ENCODE measurements at regions not wholly inside any gene's neighbourhood (a gene's known extent, or its start where the extent isn't known, plus 50 kb on each side); places are given as distances from the start of the nearest gene placed in this dataset.
"Not testable (repeated sequence)": the region's sequence is repeated elsewhere in the genome, so short reads cannot be mapped to it uniquely, and the experiment has no call there.

DNA sequence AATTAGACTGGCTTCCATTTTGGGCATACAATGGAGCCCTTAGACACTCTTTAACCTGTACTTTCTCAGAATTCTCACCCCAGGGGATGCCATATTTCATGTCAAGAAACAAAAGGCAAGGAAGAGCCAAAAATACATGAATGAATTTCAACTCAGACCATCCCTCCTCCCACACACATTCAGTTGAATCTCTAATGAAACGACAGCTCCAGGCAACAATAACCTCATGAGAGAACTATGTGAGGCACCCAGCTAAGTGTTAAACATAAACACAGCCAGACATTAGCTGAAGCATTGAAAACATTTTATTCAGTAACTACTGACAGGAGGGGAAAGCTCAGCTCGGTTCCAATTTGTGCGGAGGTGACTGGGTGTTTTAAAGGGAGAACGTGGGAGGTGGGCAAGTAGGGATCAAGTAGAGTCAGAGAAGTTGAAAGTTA, 1359.1 kb upstream of the CDH9 start:
- DNase-seq (ENCODE audit: extremely low read depth in 1 of 11, low read depth in 9 of 11, low spot score in 4 of 11): peak in 9 of 11 donors; percentile 9 to 52 (median 23)

- DNase-seq (ENCODE audit: extremely low read depth in 1 of 11, low read depth in 9 of 11, low spot score in 4 of 11): no peak
These were observed 1352.9 kb upstream of the CDH9 start for GRCh38 chr5:28391277-28391676.

- no peak for DNase-seq (ENCODE audit: extremely low read depth in 1 of 11, low read depth in 9 of 11, low spot score in 4 of 11)
These were observed 1352.0 kb upstream of the CDH9 start for GRCh38 chr5:28390341-28390740.

- DNase-seq (ENCODE audit: extremely low read depth in 1 of 11, low read depth in 9 of 11, low spot score in 4 of 11): not testable (repeated sequence)
These were observed 1351.3 kb upstream of the CDH9 start for GRCh38 chr5:28389727-28390126.

GRCh38 chr5:28388428-28388827, 1350.0 kb upstream of the CDH9 start:
- no peak for DNase-seq (ENCODE audit: extremely low read depth in 1 of 11, low read depth in 9 of 11, low spot score in 4 of 11)

GRCh38 chr5:28386712-28387111, 1348.3 kb upstream of the CDH9 start:
- no peak for DNase-seq (ENCODE audit: extremely low read depth in 1 of 11, low read depth in 9 of 11, low spot score in 4 of 11)

DNA sequence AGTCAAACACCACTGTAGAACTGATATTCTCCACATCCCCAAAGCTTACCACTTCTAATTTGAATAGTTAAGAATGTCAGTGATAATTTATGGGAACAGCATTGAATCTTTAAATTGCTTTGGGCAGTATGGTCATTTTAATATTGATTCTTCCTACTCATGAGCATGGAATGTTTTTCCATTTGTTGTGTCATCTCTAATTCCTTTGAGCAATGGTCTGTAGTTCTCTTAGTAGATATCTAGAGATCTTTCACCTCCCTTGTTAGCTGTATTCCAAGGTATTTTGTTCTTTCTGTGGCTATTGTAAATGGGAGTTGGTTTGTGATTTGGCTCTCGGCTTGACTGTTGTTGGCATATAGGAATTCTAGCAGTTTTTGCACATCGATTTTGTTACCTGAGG, 1341.8 kb upstream of the CDH9 start:
- DNase-seq (ENCODE audit: extremely low read depth in 1 of 11, low read depth in 9 of 11, low spot score in 4 of 11): no peak

- DNase-seq (ENCODE audit: extremely low read depth in 1 of 11, low read depth in 9 of 11, low spot score in 4 of 11): no peak
These were observed 1336.1 kb upstream of the CDH9 start for GRCh38 chr5:28374492-28374967.

- no peak for DNase-seq (ENCODE audit: extremely low read depth in 1 of 11, low read depth in 9 of 11, low spot score in 4 of 11)
These were observed 1332.5 kb upstream of the CDH9 start for GRCh38 chr5:28370896-28371295.

DNA sequence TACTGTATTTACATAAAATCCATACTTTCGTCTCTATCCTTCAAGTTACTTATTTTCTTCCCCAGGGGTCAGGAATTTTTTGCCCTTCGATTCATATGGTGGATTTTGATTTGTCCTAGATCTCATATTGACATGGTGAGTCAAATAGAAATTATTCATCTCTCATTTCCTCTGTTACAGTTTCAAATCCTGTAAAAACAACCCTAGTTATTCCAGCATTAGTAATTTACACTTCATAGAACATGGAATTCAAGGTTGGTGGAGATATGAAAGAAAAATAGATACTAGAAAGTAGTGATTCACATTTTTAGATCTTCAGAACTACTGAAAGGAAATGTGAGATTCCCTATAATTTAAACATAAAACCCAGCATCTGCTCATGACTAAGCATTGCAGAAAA, 1331.0 kb upstream of the CDH9 start:
- no peak for DNase-seq (ENCODE audit: extremely low read depth in 1 of 11, low read depth in 9 of 11, low spot score in 4 of 11)

- no peak for DNase-seq (ENCODE audit: extremely low read depth in 1 of 11, low read depth in 9 of 11, low spot score in 4 of 11)
These were observed 1317.4 kb upstream of the CDH9 start for GRCh38 chr5:28355831-28356230.

DNA sequence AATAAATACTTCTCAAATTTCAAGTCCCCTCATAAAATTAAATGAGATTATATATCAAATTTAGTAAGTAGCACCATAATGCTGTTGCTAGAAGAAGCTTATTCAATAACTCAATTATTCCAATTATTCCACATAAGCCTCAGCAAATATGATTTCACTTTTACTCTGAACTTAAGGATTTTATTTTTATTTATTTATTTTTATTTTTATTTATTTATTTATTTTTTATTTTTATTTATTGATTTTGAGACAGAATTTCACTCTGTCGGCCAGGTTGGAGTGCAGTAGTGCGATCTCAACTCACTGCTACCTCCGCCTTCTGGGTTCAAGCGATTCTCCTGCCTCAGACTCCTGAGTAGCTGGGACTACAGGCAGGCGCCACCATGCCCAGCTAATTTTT, 1308.3 kb upstream of the CDH9 start:
- DNase-seq (ENCODE audit: extremely low read depth in 1 of 11, low read depth in 9 of 11, low spot score in 4 of 11): no peak

DNA sequence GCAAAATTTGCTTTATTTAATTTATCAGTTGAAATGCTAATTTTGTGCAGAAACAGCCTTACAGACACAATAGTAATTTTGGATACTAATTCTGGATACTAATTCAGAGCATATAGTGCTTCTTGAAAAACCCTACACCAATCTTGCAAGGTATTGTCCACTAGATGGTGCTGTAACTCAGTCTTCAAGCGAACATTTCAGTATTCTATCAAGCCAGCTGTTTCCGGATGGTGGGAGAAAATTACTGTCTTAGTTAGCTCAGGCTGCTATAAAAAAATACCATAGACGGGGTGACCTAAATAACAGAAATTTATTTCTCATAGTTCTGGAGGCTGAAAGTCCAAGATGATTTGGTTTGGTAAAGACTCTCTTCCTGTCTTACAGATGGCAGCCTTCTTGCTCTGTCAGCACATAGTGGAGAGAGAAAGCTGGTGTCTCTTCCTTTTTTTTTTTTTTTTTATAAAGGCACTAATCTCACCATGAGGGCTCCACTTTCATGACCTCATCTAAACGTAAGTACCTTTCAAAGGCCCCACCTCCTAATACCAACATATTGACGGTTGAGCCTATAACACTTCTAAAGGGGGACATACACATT, 1306.5 kb upstream of the CDH9 start:
- peak in 2 of 11 donors; percentile 1 to 2 for DNase-seq (ENCODE audit: extremely low read depth in 1 of 11, low read depth in 9 of 11, low spot score in 4 of 11)

DNA sequence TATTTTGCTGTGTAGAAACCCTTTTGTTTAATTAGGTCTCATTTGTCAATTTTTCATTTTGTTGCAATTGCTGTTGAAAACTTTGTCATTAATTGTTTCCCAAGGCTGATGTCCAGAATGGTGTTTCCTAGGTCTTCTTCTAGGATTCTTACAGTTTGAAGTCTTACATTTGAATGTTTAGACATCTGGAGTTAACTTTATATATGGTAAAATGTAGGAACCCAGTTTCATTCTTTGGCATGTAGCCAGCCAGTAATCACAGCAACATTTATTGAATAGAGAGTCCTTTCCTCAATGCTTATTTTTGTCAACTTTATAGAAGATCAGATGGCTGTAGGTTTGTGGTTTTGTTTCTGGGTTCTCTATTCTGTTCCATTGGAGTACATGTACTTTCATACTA, 1290.8 kb upstream of the CDH9 start:
- DNase-seq (ENCODE audit: extremely low read depth in 1 of 11, low read depth in 9 of 11, low spot score in 4 of 11): no peak

DNA sequence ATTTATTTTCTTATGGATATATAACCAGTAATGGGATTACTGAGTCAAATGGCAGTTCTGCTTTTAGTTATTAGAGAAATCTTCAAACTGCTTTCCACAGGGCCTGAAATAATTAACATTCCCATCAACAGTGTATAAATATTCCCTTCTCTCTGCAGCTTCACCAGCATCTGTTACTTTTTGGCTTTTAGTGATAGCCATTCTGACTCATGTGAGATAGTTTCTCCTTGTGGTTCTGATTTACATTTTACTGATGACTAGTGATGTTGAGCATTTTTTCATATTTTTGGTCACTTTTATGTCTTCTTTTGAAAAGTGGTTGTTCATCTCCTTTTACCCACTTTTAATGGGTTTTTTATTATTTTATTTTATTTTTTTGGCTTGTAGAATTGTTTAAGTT, 1290.3 kb upstream of the CDH9 start:
- no peak for DNase-seq (ENCODE audit: extremely low read depth in 1 of 11, low read depth in 9 of 11, low spot score in 4 of 11)

- no peak for DNase-seq (ENCODE audit: extremely low read depth in 1 of 11, low read depth in 9 of 11, low spot score in 4 of 11)
These were observed 1285.8 kb upstream of the CDH9 start for GRCh38 chr5:28324174-28324573.

GRCh38 chr5:28313953-28314352, 1275.6 kb upstream of the CDH9 start:
- DNase-seq (ENCODE audit: extremely low read depth in 1 of 11, low read depth in 9 of 11, low spot score in 4 of 11): no peak

DNA sequence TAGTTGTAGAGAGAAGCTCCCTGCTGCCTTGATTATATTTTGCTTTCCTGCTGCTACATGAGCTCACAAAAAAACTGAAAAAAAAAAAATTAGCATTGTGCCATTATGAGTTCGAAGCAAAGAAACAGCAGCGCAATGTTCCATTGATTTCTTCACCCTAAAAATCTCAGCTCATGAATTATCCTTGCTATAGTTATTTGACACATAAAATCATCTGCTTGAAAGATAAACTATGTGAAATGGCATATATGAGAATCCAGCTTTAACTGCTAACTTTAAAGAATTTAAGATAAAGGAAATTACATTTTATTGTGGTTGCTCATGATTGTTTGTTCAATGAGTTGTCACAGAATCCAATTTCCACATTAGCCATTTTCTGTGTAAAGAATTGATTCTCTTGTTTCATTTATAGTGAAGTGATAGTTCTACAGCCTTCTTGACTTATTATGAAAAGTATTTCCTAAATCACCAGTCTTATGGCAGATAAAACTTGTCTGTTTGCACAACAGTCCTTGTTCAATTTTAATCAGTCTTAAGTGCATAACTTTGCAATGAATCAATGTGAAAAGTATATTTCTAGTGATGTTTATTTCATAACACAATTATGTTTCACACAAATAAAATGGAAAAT, 1275.0 kb upstream of the CDH9 start:
- no peak for DNase-seq (ENCODE audit: extremely low read depth in 1 of 11, low read depth in 9 of 11, low spot score in 4 of 11)

- DNase-seq (ENCODE audit: extremely low read depth in 1 of 11, low read depth in 9 of 11, low spot score in 4 of 11): no peak
These were observed 1272.3 kb upstream of the CDH9 start for GRCh38 chr5:28310696-28311095.

DNA sequence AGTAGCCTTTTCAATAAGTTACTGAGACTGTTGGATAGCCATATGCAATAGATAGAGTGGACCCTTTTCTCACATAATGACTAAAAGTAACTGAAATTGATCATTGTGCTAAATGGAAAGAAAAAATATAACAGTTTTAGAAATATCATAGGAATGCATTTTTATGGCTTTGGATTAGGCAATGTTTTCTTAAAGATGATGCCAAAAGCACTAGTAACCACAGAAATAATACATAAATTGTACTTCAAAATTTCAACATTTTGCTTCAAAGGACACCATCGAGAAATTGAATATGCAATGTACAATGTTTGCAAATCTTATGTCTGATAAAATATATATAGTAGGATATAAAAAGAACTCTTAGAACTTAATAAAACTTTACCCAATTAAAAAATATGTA, 1267.5 kb upstream of the CDH9 start:
- no peak for DNase-seq (ENCODE audit: extremely low read depth in 1 of 11, low read depth in 9 of 11, low spot score in 4 of 11)

DNA sequence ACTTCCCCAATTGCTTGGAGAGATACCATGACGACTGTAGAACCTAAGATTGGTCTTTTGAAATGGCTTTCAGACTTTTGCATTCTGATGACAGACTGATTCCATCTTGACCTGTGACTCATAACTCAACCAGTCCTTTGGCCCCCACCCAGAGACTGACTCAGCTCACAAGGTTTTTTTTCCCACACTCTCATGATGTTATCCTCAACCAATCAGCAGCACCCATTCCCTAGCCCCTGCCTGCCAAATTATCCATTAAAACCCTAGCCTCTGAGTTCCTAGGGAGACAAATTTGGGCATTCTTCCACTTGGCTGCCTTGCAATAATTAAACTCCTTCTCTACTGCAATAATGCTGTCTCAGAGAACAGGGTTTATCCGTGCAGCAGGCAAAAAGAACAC, 1263.3 kb upstream of the CDH9 start:
- no peak for DNase-seq (ENCODE audit: extremely low read depth in 1 of 11, low read depth in 9 of 11, low spot score in 4 of 11)
